HG03039 (cell line): ENCODE measurements at regions not wholly inside any gene's neighbourhood (a gene's known extent, or its start where the extent isn't known, plus 50 kb on each side); places are given as distances from the start of the nearest gene placed in this dataset.
"Not testable (repeated sequence)": the region's sequence is repeated elsewhere in the genome, so short reads cannot be mapped to it uniquely, and the experiment has no call there.

Experiments used
- ATAC-seq: cut with Tn5 transposase; IDR thresholded peaks from one replicate; pipeline ENCODE4 v1.9.1; 2021; ENCODE audit warnings: mild to moderate bottlenecking, moderate library complexity; ENCODE audit not compliant: unreplicated experiment

DNA sequence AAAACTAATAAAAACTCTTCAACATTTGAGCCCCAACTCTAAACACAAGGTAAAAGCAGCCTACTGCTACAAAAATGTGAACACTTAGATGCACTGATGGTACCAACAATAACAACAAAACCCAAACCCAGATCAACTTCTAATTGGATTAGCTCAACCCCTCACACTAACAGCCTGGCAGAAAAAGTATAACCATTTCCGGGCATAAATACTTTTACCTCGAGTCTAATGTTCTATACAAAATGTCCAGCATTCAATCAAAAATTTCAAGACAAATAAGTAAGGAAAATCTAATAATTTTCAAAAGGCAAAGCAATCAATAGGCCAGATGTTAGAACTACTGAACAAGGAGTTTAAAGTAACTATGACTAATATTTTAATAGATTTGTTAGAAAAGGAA, 303.3 kb downstream of the ARRDC4 start:
- no peak for ATAC-seq

DNA sequence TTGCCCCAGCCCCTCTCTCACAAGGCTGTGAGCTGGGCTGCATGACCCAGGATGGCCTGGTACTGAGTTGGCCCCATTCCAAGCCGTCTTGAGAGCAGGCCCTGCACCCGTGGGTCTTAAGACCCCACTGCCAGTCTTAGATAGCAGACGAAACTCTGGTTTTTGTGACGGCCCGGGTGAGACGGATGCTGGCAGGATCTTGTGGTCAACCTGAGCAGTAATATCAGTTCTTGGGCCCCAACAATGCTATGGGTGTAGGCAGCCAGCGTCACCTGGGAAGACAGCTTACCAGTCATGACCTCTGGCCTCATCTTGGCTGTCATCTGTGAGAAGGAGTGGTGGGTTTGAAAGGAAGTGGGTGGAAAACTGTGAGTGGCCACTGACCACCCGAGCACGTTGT, 305.8 kb downstream of the ARRDC4 start:
- no peak for ATAC-seq

DNA sequence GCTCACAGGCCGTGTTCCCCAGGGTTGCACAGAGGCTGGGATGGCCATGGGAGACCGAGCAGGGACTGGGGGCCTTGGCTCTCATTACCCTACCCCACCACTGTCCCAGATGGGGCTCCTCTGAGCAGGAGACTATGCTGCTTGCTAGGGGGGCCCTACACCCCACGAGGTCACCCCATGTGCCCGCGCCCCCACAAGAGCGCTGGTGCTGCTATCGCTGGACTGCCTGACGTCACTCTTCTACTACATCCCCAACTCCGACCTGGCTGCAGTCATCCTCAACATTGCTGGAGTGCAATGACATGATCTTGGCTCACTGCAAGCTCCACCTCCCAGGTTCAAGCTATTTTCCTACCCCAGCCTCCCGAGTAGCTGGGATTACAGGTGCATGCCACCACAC, 307.7 kb downstream of the ARRDC4 start:
- ATAC-seq, result no peak

DNA sequence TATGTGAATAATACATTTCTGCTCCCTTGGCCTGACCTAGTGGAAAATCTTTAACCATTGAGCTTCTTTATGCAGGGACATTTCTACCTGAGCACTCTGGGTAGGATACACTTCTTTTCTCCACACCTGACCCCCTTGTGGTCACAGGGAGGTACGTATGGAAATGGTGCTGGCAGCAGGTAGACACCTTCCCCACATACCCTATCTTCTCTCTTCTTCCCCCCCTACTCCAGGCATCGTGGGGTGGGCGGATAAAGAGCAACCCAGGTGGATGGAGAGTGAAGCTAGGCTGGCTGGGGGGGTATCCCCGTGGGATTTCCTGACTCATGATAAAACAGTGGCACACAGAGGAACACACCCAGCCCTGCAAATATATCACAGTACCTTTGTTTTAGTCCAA, 312.1 kb downstream of the ARRDC4 start:
- no peak for ATAC-seq

DNA sequence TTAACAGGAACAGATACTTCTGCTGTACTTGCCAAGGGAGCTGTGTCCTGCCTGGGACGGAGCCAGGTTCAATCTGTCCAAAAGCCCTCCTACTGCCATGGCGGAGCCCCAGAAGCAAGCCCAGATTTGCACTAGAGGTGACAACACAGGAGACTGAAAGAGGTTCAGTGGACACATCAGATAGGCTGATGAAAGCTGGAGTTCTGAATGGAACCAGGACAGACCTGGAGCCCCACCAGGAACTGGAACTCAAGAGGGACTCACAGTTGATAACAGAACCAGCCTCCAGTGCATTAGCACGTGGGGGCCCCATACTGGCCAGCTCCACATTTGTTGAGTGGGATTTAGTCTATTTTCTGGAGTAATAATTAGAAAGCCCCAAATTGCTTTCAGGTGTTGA, 315.5 kb downstream of the ARRDC4 start:
- no peak for ATAC-seq

DNA sequence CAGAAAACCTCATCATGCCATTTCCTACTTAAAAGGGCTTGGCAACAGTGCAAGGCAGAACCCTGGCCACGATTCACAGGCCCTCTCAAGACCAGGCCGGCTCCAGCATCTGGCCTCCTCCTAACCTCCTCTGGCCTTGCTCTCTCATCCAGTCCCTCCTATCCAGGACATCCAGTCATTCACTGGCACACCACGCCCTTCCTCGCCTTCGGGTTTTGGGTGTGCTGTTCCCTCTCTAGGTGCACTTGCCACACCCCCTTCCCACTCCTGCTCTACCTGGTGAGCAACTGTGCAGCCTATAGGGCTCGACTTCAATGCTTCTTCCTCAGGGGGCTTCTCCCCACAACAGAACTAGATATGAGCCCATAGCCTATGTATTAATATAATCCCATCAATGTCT, 317.1 kb downstream of the ARRDC4 start:
- ATAC-seq, result no peak

DNA sequence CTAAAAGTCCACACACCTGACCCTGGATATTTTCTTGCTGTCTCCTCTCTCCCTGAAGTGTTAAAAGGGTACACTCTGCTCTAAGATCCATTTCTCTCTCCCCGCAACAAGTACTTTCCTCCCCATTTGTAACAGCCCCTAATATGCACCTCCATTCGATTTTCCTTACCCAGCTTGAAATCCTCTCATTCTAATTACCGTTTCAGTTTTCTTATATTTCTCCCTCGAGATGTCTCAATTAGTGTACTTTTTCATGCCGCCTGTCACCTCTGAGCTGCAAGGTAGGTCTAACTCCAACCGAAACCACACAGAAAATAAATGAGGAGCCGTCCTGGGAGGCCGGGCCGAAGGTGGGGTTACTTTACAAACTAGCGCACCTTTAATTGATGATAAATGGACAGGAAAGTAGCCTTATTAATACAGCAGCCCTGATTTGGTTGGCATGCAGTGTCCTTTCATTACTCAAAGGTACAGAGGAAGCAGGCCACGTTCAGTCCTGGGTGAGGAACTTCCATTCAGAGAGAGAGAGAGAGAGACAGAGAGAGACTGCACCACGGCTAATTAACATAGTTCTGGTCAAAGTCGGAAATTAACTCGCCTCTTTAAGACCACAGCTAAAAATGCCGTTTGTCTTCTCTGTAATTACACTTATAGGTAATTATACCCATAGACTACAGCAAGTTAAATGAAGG, 319.9 kb downstream of the ARRDC4 start:
- no peak for ATAC-seq

DNA sequence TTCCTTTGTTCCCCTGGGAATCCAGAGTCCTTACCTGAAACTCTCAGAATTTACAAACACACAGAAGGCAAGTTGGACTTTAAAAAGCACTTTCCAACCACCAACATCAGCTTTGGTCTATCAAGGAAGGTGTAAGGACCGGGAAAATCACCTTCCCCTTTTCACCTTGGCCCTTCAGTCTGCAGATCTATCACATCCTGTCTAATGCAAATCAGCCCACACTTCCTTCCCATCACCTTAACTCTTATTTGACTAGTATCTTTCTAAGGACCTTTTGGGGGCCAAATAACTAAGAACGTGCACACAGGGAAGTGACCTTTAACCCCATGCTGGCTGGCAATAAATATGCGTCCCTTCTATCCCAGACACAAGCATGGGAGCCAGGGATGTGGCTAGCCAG, 320.6 kb downstream of the ARRDC4 start:
- no peak for ATAC-seq

DNA sequence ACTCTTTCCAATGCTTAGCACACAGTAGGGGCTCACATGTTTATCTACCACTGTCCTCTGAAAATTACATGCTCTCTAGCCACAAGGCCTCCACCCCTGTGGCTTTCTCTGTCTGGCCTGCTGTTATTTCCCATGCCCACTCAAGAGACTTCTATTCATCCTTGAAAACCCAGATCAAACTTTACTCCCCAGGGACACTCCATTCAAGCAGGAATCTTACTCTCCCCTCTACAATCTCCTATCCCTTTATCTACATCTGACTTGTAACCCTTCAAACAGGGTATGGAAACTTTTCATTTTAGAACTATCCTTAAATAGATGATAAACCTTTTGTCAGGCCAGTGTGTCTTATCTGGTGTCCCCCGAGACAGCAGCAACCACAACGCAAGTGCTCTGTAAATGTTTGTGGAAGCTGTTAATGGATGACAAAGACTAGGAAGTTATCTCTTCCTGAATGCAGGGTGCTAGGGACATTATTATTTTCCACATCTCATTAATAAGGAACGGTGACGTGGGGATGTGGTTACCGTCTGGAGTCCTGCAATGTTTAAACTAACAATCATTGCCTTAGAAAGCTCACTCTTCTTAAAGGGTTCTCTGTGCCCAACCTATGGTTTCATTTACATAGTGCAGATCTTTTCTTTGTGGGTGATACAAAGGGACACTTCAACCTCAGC, 322.3 kb downstream of the ARRDC4 start:
- ATAC-seq, result no peak

DNA sequence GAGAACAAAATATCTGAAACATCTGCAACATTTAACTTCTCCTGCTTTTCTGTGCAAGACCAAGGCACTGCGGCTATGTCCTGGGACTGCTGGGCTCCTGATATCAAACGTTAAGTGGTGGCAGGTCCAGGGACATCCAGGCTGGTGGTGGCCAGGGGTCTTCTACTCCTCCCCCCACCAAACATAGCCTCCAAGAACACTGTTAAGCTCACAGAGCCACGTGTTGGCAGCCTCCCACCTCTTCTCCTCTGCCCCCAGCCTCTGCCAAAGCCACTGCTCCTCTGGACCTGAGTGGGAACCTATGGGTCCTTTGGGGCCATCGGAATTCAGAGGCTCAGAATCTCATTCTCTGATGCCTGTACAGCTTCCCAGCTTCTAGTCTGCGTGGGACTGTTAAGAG, 325.7 kb downstream of the ARRDC4 start:
- ATAC-seq, result no peak

DNA sequence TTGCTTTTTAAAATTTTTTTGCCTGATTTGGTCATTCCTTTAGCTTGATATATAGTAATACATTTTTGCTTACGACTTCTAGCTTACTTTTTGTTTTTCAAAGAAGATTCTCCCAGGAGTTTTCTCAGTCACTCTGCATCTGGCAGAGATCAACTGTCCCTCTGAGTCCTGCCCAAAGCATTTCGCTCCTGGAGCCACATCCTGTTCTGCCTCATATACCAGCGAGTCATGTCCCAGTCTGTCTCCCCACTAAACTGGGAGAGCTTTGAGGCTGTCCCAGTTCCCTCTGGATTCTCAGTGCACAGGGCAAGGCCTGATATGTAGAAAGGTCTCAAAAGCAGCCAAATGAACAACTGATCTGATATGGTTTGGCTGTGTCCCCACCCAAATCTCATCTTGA, 326.3 kb downstream of the ARRDC4 start:
- no peak for ATAC-seq

DNA sequence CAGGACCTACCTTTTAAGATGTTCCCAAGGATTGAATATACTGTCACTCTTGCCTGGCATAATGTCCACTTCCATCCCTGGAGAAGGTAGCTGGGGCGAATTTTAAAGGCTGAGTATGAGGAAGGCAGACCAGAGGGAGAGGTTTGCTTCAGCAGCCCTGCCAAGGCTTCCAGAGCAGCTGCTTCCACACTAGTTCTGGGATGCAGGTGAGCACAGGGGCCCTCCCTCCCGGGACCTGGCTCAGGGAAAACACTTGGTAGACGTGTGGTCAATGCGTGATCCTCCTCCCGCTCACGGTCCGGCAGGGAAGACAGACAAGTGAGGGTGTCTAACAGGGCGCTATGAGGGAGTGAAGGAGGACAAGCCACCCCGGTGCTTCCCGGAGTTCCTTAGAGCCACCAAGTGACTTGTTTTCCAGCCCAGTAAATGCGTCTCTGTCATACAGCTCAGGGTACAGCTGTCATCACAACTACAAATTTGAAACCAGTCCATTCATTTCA, 327.6 kb downstream of the ARRDC4 start:
- ATAC-seq, result no peak

DNA sequence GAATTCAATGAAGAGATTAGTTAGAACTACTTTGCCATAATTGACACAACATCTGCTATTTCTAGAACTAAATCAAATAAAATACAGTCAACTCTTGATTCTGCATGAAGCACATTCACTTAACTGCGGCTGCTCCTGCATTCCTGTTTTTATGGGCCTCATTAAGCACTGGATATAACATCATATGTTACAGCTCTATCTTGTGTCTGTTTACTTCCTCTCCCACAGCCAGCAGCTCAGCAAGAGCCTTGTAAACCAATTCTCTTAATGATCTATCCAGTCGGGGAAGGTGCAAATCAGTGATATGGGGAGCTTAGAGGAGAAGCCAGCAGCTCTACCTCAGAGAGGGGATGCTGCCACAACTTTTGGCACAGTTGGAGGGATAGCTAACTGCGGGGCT, 329.2 kb downstream of the ARRDC4 start:
- ATAC-seq, result no peak

DNA sequence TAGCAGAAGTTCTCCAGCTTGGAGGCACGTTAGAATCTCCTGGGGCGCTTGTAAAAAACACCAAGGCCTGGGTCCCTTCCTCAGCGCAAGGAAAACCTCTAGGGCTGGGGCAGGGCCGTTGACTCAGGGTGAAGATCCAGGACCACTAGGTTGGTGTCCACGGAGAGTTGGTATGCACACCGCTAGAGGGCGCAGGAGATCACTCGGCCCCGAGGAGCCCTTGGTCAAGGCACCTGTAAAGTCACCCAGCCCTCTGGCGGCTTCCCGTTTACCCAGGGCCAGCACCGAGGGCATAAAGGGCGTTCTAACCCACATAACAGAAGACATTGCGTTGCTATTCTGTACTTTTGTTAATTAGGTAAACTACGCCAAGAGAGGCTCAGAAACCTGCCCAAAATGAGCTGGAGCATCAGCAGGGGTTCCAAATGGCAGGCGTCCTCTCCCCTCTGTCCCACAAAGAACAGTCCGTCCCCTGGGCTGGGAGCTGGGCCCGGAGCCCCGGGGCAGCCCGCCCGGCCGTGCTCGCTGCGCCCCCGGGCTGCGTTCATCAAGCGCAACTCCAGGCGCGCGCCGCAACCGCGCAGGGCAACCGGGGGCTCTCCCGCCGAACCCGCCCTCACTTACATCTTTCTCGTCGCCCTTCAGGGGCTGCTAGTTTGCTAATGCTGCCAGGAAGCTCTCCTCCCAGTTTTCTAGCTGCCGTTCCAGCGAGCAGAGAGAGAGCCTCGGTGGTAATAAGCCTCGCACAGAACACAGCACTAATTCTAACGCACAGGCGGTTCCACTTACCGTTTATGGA, 332.1 kb downstream of the ARRDC4 start:
- ATAC-seq, result no peak

DNA sequence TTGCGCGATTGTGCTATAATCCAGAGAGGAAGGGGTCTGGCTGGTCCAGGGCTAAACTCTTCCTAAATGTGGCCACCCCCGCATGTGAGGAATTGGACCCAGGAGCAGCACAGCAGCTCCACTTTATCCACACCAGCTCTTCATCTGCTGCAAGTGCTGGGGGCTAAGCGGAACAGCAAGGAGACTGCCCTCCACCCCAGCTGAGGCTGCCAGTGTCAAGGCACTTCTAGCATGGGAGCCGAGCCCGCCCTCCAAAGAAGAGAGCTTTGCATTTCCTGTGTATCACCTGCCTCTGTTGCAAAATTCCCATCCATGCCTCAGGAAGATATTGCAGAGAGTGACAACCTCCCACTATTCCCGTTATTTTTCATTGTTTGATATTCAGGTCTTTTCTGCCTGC, 333.6 kb downstream of the ARRDC4 start:
- no peak for ATAC-seq

DNA sequence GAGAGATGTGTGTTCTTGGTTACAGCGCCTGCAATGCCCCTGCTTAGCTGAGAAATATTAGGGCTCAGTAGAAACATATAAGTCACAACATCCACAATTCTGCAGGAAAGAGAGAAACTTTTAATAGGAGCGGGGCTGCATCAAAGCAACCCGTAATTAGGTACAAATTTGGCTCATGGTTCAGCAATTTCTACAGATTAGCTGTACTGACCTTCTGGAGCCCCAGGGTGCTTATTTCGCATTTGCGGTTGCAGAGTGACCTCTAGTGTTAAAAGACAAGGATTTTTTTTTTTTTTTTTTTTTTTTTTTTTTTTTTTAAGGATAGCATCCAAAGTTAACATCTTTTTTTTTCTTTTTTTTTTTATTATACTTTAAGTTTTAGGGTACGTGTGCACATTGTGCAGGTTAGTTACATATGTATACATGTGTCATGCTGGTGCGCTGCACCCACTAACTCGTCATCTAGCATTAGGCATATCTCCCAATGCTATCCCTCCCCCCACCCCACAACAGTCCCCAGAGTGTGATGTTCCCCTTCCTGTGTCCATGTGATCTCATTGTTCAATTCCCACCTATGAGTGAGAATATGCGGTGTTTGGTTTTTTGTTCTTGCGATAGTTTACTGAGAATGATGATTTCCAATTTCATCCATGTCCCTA, 334.7 kb downstream of the ARRDC4 start:
- ATAC-seq, result not testable (repeated sequence)

DNA sequence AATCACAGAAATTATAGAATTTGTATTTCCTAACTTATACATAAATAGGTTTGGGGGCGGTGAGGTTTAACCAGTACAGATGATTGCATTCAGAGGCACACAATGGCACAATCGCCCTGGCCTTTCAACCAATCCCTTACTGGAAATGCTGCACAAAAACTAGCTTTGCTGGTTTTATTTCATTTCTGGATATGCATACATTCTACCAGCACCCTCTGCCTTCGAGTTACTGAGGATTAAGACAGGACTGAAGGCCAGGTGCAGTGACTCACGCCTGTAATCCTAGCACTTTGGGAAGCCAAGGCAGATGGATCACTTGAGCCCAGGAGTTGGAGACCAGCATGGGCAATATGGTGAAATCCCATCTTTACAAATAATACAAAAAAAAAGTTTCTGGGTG, 336.1 kb downstream of the ARRDC4 start:
- ATAC-seq, result no peak

DNA sequence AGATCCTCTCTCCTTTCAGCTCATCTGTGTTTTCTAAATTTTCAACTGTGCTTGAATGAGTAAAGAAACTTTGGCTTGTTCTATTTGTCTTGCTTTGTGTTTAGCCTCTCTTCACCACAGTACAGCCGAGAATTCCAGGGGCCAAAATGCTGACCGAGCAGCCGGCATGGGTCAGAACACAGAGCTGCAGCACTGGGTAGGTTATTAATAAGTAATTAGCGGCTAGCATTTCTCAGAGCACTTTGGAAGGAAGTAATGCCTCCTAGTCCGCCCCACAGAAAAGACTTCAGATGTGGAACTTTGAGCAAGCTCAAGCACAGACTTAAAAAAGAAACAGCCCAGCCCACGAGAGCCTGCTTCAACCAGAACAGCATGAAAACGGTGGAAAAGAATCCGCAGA, 343.9 kb downstream of the ARRDC4 start:
- ATAC-seq, result no peak

DNA sequence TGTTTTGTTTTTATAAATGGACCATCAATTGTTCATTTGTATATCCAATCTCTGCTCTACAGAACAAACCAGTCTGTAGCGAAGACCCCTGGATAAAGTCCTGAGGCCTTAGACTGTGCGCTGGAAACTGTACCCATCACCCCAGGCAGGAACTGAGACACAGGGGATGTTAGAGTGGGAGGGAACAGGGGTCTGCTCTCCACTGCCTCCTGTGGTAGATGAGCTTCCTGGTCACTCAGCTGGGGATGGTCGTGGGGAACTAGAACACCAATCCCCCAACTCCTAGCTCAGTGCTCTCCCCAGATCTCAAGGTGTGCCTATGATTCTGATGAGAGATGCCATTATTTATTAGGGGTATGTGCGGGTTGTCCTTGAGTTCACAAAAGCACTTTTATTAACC, 340.2 kb upstream of the IGF1R start:
- no peak for ATAC-seq

DNA sequence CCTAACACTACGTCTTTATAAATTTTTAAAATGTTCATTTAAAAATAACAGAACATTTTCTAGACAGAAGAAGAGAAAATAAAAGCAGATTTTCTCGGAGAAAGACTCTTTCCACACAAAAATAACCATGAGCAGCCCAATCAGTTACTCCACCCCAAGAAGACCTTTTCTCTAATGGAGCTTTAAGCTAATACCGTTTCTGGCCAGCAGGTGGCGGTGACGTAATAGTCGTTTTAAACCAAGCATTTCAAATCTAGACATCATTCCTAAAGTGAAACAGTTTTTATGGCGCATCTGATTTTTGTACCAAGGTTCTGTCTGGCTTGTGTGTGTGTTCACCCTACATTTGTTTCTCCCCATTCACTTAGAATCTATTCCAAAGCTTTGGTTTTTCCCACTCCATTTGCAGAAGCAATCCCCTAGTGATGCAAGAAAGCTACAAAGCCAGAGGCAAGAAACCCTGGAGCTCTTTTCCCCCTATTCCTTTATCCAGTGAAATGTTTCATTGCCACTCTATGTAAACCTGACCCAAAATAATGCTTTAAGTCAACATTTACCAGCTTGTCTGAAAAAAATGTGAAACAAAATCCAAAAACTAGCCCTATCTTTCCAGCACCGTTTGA, 336.7 kb upstream of the IGF1R start:
- ATAC-seq, result no peak

DNA sequence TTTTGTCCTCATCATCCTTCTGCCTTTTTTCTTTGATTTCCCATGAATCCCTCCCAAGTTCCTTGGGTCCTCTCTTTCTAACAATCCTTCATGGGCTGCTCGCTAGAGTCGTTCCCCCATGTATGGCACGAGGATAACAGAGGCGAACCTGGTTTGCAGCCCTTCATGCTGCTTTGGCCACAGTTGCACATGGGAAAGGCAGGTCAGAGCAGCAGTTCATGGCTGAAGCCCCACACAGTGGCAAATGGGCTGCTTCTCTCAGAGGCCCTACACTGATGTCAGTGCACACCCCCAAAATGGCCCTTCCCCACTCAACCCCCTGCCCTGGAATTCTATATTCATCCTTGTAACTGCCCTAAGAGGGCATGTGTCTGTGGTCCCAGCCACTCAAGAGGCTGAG, 335.4 kb upstream of the IGF1R start:
- ATAC-seq, result no peak
